BLaER1 (cell line): ENCODE measurements at regions not wholly inside any gene's neighbourhood (a gene's known extent, or its start where the extent isn't known, plus 50 kb on each side); places are given as distances from the start of the nearest gene placed in this dataset.
"Not testable (repeated sequence)": the region's sequence is repeated elsewhere in the genome, so short reads cannot be mapped to it uniquely, and the experiment has no call there.

Source experiments
- H3K27ac ChIP-seq: shearing (Covaris generic); formaldehyde crosslinking; 2 replicates; pipeline ENCODE4 v1.8.1; 2022
- H3K27me3 ChIP-seq: shearing (Covaris generic); formaldehyde crosslinking; 2 replicates; pipeline ENCODE4 v1.8.1; 2022
- H3K36me3 ChIP-seq: shearing (Covaris generic); formaldehyde crosslinking; 2 replicates; pipeline ENCODE4 v1.8.1; 2022
- H3K4me1 ChIP-seq: shearing (Covaris generic); formaldehyde crosslinking; 2 replicates; pipeline ENCODE4 v1.8.1; 2022
- H3K4me2 ChIP-seq: shearing (Covaris generic); formaldehyde crosslinking; 2 replicates; pipeline ENCODE4 v1.8.1; 2022
- H3K4me3 ChIP-seq: shearing (Covaris generic); formaldehyde crosslinking; 2 replicates; pipeline ENCODE4 v1.8.1; 2022
- H3K9ac ChIP-seq: shearing (Covaris generic); formaldehyde crosslinking; 2 replicates; pipeline ENCODE4 v1.8.1; 2022
- H3K9me3 ChIP-seq: shearing (Covaris generic); formaldehyde crosslinking; 2 replicates; pipeline ENCODE4 v1.8.1; 2022
- H4K20me1 ChIP-seq: shearing (Covaris generic); formaldehyde crosslinking; 2 replicates; pipeline ENCODE4 v1.8.1; 2022
- Cebpa-rat ChIP-seq: shearing (Covaris generic); IDR thresholded peaks from 2 replicates; pipeline ENCODE4 v1.8.1; 2022

DNA sequence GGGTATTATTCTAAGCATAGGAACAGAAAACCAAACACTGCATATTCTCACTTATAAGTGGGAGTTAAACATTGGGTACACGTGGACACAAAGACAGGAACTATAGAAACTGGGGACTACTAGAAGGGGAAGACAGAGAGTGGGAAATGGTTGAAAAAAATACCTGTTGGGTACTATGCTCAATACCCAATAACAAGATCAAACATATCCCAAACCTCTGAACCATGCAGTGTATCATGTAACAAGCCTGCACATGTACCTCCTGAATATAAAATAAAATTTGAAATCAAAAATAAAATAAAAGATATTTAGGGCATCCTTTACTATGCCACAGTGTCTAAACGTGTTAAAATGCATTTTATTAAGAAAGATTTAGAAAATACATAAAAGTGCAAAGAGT is 221.0 kb upstream of the TFPI start:
- Histone ChIP-seq H3K9me3 (no peaks in the 10 kb centered on the region), H4K20me1 (no peaks in the 10 kb centered on the region), H3K27me3 (no peaks in the 10 kb centered on the region), H3K4me3 (no peak overlapping the region), H3K27ac (no peak overlapping the region), H3K9ac (no peak overlapping the region), H3K4me1 (no peaks in the 10 kb centered on the region), H3K36me3 (no peaks in the 10 kb centered on the region), H3K4me2 (no peak overlapping the region)
- TF ChIP-seq Cebpa-rat: no peak

DNA sequence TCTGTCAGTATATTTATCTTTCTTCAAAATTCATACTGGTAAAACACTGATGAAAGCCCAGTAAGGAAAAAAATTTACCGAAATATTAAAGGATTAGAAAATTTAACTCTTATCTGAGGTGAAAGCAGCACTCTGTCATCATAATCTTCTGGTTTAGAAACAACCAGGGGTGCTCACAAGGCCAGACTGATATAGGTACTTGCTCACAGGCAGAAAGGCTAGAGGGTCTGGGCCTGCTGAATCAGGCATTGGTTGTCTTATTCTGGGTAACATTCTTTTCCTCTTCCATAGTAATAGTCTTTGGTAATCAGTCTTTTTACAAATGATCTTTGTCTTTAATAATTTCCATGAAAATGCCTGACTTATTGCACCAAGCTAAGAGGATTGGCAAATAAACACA is 221.4 kb upstream of the TFPI start:
- Histone ChIP-seq H3K4me2 (no peak overlapping the region), H3K4me3 (no peak overlapping the region), H4K20me1 (no peaks in the 10 kb centered on the region), H3K27ac (no peak overlapping the region), H3K9me3 (no peaks in the 10 kb centered on the region), H3K36me3 (no peaks in the 10 kb centered on the region), H3K4me1 (no peaks in the 10 kb centered on the region), H3K27me3 (no peaks in the 10 kb centered on the region), H3K9ac (no peak overlapping the region)
- no peak for TF ChIP-seq Cebpa-rat

DNA sequence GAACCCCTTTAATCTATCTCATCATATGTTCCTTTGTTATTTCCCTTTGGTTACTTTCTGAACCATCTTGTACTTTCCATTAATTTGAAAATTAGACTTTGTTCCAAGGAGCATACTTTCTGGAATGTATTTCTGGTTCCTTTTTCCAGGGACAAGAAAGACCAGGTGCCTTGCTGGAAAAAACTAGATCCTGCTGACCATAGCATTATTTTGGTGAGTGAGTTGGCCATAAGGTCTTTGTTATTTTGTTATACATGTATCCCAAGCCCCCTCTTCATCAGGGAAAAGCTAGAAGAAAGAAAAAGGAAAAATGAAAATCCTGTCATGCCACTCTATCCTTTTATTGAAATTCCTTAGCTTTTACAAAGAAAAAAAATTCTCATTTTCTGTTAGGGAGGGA is 228.1 kb upstream of the TFPI start:
- no peak for TF ChIP-seq Cebpa-rat
- Histone ChIP-seq H4K20me1 (no peaks in the 10 kb centered on the region), H3K4me3 (no peak overlapping the region), H3K27ac (no peak overlapping the region), H3K4me1 (no peaks in the 10 kb centered on the region), H3K9ac (no peak overlapping the region), H3K27me3 (no peaks in the 10 kb centered on the region), H3K4me2 (no peak overlapping the region), H3K9me3 (no peaks in the 10 kb centered on the region), H3K36me3 (no peaks in the 10 kb centered on the region)

DNA sequence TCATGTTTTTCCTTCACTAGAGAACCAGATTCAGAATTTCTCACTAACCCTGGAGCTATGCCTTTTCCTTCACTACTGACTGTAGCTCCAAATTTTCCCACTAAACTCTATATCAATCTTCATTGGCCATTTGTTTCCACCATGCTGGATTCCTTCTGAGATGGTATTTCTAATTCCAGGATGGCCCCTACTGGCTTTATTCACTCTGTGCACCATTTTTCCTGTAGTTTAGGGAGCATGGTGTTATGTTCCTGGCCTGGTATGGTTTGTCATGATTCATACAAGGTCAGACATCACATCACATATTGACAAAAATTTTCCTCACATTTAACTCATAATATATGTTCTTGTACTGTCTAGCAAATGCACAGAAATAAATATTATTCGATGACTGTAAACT is 229.2 kb upstream of the TFPI start:
- no peak for TF ChIP-seq Cebpa-rat
- Histone ChIP-seq H3K9ac (no peak overlapping the region), H3K9me3 (no peaks in the 10 kb centered on the region), H3K4me3 (no peak overlapping the region), H4K20me1 (no peaks in the 10 kb centered on the region), H3K36me3 (no peaks in the 10 kb centered on the region), H3K27me3 (no peaks in the 10 kb centered on the region), H3K4me1 (no peaks in the 10 kb centered on the region), H3K4me2 (no peak overlapping the region), H3K27ac (no peak overlapping the region)

DNA sequence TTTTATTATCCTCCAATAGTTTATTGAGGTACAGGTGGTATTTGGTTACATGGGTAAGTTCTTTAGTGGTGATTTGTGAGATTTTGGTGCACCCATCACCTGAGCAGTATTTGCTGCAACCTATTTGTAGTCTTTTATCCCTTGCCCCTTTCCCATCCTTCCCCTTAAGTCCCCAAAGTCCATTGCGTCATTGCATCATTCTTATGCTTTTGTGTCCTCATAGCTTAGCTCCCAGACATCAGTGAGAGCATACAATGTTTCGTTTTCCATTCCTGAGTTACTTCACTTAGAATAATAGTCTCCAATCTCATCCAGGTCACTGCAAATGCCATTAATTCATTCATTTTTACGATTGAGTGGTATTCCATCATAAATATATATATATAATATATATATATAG is 229.9 kb upstream of the TFPI start:
- not testable (repeated sequence) for H4K20me1 ChIP-seq, H3K9ac ChIP-seq, H3K9me3 ChIP-seq, H3K27ac ChIP-seq, H3K4me2 ChIP-seq, H3K27me3 ChIP-seq, H3K36me3 ChIP-seq, H3K4me1 ChIP-seq, H3K4me3 ChIP-seq

DNA sequence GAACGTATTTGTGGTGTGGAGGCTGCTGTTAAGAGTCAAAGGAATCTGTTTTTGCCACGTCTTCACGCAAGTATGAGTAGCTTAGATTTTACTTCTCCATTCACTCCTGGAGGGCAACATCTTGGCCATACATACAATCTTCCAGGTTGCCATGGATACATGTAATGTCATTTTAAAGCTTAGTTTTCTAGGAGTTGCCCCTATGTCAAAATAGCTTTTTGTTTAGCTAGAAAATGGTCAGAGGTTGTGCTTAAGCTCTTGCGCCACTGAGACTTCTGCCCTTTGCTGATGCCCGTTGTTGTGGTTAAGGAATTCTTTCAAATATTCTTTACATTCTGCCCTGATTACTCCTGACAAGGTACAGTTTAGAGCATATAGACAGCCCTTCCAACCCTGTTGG is 245.4 kb upstream of the TFPI start:
- no peaks in the 10 kb centered on the region for H3K36me3 ChIP-seq
- no peaks in the 10 kb centered on the region for H3K9me3 ChIP-seq
- H3K4me1 ChIP-seq: no peaks in the 10 kb centered on the region
- no peak overlapping the region for H3K4me3 ChIP-seq
- no peaks in the 10 kb centered on the region for H4K20me1 ChIP-seq
- no peak overlapping the region for H3K9ac ChIP-seq
- H3K4me2 ChIP-seq: no peak overlapping the region
- no peaks in the 10 kb centered on the region for H3K27me3 ChIP-seq
- no peak overlapping the region for H3K27ac ChIP-seq
- TF ChIP-seq Cebpa-rat: no peak

DNA sequence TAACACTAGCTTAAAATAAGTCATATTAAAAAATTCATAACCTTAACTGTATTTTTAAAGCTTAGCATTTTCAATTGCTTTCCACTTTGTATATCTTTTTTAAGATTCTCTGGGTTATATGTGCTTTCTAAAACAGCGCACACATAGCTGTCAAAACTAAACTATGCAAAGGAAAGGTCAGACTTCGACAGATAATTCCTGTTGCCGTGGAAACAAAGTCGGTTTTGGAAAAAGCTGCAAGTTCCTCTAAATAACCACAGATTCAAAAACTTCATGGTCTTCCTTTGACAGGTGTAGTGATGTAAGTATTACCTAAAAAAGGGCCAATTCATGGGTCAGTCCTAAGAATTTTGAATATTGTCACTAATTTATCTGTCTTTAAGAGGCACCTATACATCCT is 249.6 kb upstream of the TFPI start:
- no peaks in the 10 kb centered on the region for H3K36me3 ChIP-seq
- no peak overlapping the region for H3K4me3 ChIP-seq
- H3K4me1 ChIP-seq: no peaks in the 10 kb centered on the region
- H3K4me2 ChIP-seq: no peak overlapping the region
- no peaks in the 10 kb centered on the region for H3K9me3 ChIP-seq
- no peaks in the 10 kb centered on the region for H4K20me1 ChIP-seq
- TF ChIP-seq Cebpa-rat: no peak
- H3K27ac ChIP-seq: no peak overlapping the region
- H3K27me3 ChIP-seq: no peaks in the 10 kb centered on the region
- no peak overlapping the region for H3K9ac ChIP-seq

DNA sequence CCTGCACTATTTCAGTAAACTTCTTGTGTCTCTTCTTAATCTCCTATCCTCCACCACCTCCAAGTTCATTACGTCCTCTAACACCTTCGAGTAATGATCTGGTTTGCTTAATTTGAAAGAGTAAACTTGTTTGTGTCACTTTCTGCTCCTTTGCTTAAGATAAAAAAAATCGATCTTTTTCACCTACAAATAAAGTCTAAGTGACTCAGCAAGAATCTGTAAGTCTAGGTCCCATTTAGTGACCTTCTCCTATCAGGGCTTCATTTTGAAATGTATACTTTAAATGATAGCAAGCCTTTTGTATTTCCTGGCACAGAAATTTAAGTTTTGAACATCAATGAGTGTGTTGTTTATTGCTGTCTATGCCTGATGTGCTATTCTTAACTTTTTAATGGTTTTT is 260.9 kb upstream of the TFPI start:
- H3K4me2 ChIP-seq: no peak overlapping the region
- H3K4me3 ChIP-seq: no peak overlapping the region
- H3K27me3 ChIP-seq: no peaks in the 10 kb centered on the region
- peaks cover 11% of the 10 kb centered on the region for H3K9me3 ChIP-seq
- H3K4me1 ChIP-seq: no peaks in the 10 kb centered on the region
- H3K36me3 ChIP-seq: no peaks in the 10 kb centered on the region
- H3K27ac ChIP-seq: no peak overlapping the region
- no peak overlapping the region for H3K9ac ChIP-seq
- H4K20me1 ChIP-seq: no peaks in the 10 kb centered on the region
- TF ChIP-seq Cebpa-rat: no peak

DNA sequence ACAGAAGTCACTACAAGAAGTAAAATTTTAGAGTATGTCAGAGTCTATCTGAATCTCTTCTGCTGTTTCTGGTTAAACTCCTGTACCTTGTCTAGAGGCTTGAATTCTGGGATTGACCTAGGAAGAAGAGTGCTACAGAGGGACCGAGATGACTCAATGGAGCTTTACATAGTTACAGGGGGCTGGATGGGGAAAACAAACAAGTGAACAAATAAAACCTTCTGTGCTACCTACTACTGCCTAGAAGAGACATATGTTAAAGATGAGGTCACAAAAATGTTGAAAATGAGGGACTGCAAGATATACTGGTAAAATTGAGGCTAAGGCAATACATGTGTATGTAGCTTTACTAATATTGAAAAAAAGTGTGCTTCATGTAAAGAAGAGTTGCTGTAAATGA is 265.4 kb upstream of the TFPI start:
- Histone ChIP-seq H3K9me3 (peaks cover 11% of the 10 kb centered on the region), H3K4me1 (no peaks in the 10 kb centered on the region), H3K27ac (no peak overlapping the region), H3K4me3 (no peak overlapping the region), H3K36me3 (no peaks in the 10 kb centered on the region), H3K27me3 (no peaks in the 10 kb centered on the region), H3K9ac (no peak overlapping the region), H3K4me2 (no peak overlapping the region), H4K20me1 (no peaks in the 10 kb centered on the region)
- TF ChIP-seq Cebpa-rat: no peak

DNA sequence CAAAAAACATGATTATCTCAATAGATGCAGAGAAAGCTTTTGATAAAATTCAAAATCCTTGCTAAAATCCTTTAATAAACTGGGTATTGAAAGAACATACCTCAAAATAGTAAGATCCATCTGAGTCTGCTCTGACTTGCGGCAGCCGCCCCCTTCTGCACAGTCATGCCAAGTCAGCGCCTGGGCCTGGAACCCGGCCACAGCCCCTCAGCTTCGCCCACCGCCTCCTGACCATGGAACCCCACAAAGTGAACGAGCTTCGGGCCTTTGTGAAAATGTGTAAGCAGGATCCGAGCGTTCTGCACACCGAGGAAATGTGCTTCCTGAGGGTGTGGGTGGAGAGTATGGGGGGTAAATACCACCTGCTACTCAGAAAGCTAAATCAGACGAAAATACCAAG is 270.9 kb upstream of the TFPI start:
- H3K27me3 ChIP-seq: no peaks in the 10 kb centered on the region
- no peak overlapping the region for H3K9ac ChIP-seq
- no peak overlapping the region for H3K4me2 ChIP-seq
- no peaks in the 10 kb centered on the region for H3K4me1 ChIP-seq
- H3K36me3 ChIP-seq: no peaks in the 10 kb centered on the region
- no peak overlapping the region for H3K27ac ChIP-seq
- H4K20me1 ChIP-seq: no peaks in the 10 kb centered on the region
- no peaks in the 10 kb centered on the region for H3K9me3 ChIP-seq
- H3K4me3 ChIP-seq: no peak overlapping the region
- no peak for TF ChIP-seq Cebpa-rat

DNA sequence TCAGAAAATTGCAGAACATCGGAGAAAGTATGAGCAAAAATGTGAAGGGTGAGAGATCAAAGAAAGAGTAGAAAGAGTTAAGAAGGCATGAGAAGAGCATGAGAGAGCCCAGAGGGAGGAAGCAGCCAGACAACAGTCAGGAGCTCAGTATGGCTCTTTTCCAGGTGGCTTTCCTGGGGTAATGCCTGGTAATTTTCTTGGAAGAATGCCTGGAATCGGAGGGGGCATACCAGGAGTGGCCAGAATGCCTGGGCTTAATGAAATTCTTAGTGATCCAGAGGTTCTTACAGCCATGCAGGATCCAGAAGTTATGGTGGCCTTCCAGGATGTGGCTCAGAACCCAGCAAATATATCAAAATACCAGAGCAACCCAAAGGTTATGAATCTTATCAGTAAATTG is 271.8 kb upstream of the TFPI start:
- no peak for TF ChIP-seq Cebpa-rat
- Histone ChIP-seq H3K4me3 (no peak overlapping the region), H3K4me2 (no peak overlapping the region), H3K9ac (no peak overlapping the region), H4K20me1 (no peaks in the 10 kb centered on the region), H3K4me1 (no peaks in the 10 kb centered on the region), H3K9me3 (no peaks in the 10 kb centered on the region), H3K36me3 (no peaks in the 10 kb centered on the region), H3K27me3 (no peaks in the 10 kb centered on the region), H3K27ac (no peak overlapping the region)
